ENCODE measurements at regions not wholly inside any gene's neighbourhood (a gene's known extent, or its start where the extent isn't known, plus 50 kb on each side); places are given as distances from the start of the nearest gene placed in this dataset.
"Not testable (repeated sequence)": the region's sequence is repeated elsewhere in the genome, so short reads cannot be mapped to it uniquely, and the experiment has no call there.

DNA sequence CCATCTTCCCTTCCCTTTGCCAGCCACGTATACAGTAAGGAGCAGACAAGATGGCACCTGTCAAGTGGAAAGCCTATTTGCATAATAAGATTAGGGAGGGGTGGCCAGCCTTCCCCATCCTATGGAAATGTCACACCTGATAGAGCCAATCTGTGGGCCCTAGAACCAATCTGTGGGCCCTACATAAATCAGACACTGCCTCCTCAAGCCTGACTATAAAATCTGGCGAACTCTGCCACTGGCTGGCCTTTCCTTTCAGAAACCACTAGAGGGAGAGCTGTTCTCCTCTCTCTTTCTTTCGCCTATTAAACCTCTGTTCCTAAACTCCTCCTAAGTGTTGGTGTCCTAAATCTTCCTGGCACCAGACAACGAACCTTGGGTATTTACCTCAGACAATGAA lies 231.5 kb upstream of the KLHL1 start:
- in situ Hi-C loops (cut with MboI; ENCODE audit: low sequenced_read_pairs) = no loop called here

DNA sequence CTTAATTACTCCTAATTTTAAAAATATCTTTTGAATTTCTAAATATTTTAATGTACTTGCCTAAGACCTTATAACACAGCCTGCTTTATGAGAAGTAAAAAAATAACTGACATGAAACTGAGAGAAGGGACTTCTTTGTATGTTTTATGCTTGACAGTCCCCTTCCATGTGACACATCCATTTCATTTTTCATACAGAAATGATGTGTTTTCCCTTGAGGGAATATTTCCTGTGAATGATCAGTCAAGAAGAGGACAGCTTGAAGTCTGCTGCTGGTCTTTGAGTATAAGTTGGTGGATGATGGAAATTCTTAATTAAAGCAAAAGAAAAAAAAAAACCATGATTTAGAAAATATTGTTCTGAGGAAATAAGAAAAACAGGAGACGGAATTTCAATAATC lies 230.4 kb upstream of the KLHL1 start:
- in situ Hi-C loops (cut with MboI; ENCODE audit: low sequenced_read_pairs) = no loop called here

DNA sequence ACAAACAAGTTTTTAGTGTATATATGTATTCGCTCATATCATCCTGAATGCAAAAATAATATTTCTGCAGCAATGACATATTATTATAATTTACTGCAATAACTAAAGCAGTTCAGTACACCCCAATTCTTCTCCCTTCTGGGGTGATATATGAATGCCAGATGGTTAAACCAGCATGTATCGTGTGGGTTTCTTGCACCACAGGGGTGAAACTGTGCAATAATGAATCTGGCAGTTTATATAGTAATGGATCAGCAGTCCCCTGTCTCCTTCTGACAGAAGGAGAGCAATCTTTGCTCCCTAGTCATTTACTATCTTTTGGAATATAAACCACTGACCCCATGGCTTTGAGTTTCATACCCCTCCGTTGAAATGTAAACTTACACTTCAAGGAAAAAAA lies 228.6 kb upstream of the KLHL1 start:
- in situ Hi-C loops (cut with MboI; ENCODE audit: low sequenced_read_pairs) = no loop called here

DNA sequence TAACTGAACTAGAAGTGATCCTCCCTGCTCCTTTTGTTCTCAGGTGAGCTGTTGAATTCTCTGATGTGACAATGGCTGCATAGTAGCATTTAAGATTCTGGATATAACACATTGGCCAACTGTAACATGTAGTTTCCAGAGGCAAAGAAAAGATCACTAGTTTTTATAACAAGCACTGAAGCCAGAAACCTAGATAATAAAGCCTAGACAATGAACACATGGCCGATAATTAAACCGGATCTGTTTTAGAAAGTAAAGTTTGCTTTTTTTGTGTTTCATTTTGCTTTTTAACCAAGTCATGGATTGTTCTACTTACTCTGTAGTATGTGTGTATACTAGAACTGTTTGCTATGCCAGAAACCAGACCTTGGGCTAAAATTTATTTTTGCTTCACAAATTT lies 225.5 kb upstream of the KLHL1 start:
- in situ Hi-C loops (cut with MboI; ENCODE audit: low sequenced_read_pairs) = no loop called here

DNA sequence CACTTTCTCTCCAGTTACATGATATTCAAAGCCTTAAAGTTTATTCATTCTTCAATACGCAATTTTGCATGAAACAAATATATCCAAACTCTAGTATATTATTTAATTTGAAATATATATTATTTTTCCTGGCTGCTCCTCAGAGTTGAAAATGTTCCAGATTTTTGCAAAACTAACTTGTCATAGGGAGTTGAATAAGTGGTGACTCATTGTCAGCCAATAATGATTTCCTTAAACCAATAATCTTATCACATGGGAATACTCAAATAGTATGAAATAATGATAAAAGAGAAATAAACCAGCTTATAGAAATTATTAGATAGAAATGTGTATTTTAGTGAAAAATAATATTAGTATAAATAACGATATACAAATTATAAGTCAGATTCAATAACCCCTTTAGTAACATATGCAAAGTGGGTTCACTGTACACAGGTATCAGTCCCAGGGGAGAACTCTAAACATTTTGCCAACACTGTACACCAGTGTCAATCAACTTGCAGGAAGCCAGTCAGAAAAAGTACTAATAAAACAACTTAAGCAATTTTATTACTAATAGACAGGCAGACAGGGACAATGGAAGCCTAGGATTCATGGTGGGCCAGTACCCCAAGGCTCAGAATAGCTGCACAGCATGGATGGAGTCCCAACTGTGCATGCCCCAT lies 222.6 kb upstream of the KLHL1 start:
- in situ Hi-C loops (cut with MboI; ENCODE audit: low sequenced_read_pairs) = no loop called here

DNA sequence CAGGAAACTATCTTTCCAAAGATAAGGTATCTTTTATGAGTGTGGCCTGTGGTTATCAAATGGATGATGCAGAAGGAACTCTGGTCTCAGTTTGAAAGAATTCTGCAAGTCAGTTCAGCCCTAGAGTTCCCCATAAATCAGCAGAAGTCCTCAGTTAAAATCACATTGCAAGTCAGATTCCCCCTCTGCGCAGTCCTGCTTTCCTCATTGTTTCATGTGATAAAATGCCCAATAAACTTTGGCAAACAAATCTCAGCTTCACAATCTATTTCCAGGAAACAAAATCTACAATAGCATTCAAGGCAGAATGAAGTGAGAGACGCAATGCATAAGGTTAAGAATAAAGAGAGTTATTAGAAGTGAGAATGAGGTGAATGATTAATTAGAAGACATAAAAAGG lies 216.3 kb upstream of the KLHL1 start:
- in situ Hi-C loops (cut with MboI; ENCODE audit: low sequenced_read_pairs) = no loop called here

DNA sequence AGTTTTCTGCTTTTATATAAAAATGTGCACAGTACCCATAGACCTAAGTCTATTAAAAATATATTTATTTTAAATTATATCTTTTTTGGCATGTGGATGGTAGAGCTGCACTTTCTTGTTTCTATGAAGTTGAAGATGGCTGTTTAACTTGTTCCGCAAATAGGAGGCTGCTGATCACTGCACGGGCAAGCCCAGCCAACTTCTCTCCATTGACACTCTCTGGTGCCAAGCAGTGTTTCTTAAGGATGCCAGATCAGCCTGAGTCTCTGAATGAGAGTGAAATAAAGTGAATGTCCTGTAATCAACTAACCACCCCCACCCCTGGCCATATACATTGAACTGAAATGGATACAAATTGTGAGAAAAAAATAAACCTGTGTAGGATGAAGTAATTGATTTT lies 202.9 kb upstream of the KLHL1 start:
- in situ Hi-C loops (cut with MboI; ENCODE audit: low sequenced_read_pairs) = no loop called here

DNA sequence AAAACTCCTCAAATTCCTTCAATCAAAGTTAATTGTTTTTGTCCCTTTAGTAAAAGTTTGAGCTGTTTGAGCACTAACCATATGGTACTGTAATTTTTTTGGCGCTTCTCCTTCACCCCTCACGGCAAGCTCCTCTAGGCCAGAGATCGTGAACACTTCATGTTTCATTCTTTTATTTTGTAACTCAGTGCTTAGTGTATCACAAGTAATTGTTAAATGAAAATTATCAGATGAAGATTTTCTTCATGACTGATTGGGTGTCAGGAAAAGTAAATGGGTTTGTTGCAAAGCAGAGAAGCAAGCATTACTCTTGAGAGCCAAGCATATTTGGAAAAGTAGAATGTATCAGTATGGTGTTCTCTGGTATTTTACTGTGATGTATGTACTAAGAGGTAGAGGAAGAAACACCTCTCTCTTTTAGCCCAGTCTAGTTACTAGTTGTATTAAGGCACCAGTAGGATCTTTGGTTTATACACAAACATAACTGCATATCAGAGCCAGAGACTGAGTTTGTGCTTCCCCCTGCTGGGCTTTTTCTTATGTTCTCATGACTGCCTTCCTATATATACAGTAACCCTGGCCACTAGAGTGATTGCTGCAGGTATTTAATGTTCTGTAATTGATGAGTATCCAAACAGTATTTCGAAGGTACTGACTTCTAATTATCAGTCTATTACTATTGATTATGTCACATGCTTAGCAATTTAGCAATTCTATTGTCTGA lies 202.3 kb upstream of the KLHL1 start:
- in situ Hi-C loops (cut with MboI; ENCODE audit: low sequenced_read_pairs) = no loop called here

DNA sequence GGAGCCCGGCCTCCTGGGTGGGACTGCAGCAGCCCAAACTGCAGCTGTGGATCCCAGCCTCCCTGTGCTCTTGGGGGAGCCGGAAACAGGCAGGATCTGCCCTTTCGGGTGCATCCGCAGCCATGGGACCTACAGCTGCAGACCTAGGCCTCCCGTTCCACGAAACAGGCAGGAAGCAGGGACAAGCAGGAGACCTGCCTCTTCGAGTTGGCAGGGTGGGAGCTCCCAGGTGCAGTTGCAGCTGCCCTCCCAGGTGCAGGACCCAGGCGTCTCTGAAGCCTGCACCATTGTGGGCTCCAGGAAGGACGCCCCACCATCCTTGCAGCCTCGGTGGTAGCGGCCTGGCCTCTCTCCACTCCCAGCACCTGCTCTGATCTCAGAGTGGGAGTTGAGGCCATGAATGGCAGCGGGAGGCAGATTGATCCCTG lies 189.0 kb upstream of the KLHL1 start:
- in situ Hi-C loops (cut with MboI; ENCODE audit: low sequenced_read_pairs) = no loop called here

DNA sequence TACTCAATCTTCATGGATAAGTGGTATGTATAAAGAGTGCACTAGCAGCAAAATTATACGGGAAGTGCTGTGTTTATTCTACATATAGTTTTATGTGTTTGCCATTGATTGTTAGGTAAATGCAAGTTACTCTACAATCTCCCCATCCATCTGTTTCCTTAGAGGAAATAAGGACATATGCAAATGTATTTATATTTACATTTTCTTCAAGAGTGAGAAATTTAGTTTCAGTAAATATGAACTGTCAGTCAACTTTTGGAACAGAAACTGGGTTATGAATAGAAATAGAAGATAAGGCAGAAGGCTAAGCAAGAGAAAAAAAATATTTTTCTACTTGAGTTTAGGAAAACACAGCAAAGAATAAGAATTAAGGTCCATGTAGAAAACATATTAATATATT lies 176.1 kb upstream of the KLHL1 start:
- in situ Hi-C loops (cut with MboI; ENCODE audit: low sequenced_read_pairs) = no loop called here

DNA sequence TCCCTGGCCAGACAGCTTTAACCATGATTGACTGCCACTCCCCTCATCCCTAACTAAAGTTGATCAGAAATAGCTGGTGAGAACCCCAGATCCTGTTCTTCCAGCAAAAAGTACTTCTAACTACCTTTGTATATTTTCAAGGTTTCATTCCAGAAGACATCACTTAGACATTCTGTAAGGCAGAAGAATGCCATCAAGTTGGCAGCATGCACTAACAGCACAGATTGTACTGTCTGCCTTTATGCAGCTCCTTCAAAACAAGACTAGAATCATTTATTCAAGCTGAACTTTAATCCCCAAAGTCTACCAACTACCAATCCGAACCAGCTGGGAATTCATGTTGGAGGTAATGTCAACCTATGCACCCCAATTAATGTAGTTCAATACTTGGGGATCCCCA lies 167.6 kb upstream of the KLHL1 start:
- in situ Hi-C loops (cut with MboI; ENCODE audit: low sequenced_read_pairs) = no loop called here

DNA sequence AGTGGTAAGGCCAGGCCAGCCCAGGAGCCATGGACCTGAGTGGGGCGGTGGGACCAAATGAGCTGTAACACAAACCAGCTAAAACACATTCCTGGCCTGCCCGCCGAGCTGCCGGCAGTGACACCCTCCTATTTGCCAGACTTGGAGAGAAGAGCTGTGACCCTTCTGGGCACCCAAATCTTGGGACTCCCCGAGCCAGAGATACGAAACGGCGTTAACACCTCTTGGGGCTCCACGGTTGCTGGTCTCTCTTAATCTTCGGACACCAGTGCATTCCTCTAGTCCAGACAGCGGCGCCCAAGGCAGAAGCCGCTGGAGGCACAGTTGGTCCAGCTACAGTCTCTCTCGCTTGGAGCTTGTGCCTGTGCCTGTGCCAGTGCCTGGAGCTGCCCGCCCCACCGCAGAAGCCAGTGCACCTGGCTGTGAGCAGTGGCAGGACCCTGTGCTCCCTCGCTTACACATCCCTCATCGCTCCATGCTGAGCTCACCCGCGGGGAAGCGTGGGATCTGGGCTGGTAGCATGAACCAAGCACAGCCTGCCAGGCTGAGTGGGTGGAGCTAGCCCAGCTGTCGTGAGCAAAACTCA lies 147.2 kb upstream of the KLHL1 start:
- in situ Hi-C loops (cut with MboI; ENCODE audit: low sequenced_read_pairs) = no loop called here

DNA sequence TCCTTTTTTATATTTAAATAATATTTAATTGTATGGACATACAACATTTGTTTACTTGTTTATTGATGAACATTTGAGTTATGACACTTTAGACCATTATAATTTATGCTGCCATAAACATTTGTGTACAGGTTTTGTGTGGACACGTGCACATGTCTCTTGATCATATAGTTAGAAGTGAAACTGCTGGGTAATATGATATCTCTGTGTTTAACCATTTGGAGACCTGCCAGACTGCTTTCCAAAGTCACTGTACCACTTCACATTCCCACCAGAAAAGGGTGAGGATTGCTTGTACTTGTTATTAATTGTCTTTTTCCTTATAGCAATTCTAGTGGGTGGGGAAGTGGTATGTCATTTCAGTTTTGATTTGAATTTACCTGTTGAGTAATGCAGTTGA lies 145.6 kb upstream of the KLHL1 start:
- in situ Hi-C loops (cut with MboI; ENCODE audit: low sequenced_read_pairs) = no loop called here

DNA sequence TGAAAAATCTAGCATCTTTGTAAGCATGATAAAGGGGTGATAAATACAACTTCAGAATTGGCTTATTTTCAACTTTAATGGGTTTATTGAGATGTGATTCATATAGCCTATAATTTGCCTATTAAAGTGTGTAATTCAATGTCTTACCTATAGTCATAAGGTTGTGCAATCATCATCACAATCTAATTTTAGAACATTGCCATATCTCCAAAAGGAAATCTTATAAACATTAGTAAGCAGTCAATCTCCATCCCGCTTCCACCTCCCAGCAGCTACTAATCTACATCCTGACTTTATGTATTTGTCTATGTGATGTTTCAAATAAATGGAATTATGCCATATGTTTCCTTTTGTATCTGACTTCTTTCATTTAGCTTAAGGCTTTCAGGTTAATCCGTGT lies 145.2 kb upstream of the KLHL1 start:
- in situ Hi-C loops (cut with MboI; ENCODE audit: low sequenced_read_pairs) = no loop called here

DNA sequence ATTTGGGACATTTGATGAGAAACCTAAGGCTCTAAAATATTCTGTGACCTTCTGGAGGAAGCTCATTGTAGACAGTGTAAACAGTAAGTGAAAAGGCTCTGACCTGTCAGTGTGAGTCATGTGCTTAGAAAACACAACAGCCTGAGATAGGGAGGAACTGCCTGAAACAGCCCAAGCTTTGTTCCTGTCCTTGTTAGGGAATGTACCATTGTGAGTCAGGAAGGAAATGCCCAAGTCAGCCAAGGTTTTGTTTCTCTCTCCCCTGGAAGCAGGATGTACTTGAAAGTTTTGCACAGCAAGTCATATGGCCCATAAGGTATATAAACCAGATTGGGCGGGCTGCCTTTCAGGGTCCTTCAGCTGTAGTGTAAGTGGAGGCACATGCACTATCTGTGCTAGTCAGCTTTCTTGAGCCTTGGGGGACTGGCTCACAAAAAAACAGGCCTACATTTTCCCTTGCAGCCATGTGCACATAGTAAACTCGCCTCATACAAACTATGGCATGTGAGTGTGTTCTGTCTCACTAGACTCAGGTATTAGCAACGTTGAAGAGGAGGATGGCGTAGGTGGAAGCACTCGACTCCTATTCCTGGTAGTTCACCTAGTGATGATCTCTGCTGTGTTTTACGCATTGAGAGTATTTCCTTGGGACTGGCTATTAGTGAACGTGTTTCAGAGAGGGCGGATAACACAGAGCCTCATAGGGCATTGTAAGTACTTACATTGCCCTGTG lies 141.2 kb upstream of the KLHL1 start:
- in situ Hi-C loops (cut with MboI; ENCODE audit: low sequenced_read_pairs) = no loop called here

DNA sequence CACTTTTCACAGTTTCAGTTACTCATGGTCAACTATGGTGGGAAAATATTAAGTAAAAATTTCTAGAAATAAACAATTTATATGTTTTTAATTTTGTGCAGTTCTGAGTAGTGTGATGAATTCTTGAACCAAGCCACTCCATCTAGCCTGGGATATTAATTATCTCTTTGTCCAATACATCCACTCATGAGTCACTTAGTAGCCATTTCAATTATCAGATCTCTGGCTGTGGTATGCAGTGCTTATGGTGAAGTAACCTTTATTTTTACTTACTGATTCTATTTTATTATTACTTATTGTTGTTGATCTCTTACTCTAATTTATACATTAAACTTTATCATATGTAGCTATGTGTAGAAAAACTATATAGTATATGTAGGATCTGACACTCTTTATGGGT lies 128.9 kb upstream of the KLHL1 start:
- in situ Hi-C loops (cut with MboI; ENCODE audit: low sequenced_read_pairs) = no loop called here

DNA sequence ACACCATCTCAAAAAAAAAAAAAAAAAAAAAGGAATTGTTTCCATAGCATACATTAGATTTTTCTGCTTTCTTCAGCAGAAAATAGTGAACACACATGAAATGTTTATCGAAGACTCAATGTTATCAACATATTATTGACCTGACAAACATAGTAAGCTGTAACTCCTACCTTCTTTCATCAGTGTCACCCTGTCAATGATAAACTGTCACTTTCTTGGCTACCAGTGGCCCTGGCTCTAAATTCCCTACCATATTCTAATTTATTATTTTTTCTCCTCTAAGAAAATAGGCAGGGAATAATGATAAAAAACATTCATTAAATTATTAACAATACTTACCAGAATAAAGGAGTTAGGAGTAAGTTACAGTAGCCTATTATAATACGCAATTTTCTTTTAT lies 127.3 kb upstream of the KLHL1 start:
- in situ Hi-C loops (cut with MboI; ENCODE audit: low sequenced_read_pairs) = no loop called here

DNA sequence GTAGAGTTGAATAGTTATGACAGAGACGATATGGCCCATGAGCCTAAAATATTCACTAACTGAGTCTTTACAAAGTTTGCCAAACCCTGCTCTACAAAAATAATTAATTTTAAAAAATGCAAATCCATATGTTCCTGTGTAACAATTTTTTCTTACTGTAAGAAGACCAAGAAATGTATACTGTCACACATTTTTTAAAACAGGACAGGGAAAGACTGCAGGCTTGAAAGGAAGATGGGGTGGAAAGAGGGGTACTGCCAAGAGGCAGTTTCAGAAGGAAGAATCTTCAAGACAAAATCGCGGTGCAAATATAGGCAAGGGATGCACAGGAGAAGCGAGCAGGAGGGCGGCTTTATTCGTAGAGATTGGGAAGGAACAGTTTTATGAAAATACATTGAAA lies 115.7 kb upstream of the KLHL1 start:
- in situ Hi-C loops (cut with MboI; ENCODE audit: low sequenced_read_pairs) = no loop called here

DNA sequence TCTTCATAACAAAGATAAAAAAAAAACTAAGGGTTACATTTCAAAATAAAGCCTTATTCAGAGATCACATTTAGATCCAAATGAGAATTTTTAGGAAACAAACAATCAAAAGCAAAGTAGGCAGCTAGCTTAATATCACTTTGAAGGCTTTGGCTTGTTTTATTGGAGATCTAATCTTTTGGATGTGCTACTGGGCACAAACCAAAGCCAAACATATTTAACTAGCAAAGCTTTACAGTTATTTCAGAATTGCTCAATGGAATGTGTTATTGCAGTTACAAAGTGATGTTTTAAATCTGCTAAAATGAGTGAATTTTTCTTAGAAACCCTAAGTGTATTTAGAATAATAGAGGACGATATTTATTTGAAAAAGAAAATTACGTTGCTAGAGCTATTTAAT lies 114.7 kb upstream of the KLHL1 start:
- in situ Hi-C loops (cut with MboI; ENCODE audit: low sequenced_read_pairs) = no loop called here

DNA sequence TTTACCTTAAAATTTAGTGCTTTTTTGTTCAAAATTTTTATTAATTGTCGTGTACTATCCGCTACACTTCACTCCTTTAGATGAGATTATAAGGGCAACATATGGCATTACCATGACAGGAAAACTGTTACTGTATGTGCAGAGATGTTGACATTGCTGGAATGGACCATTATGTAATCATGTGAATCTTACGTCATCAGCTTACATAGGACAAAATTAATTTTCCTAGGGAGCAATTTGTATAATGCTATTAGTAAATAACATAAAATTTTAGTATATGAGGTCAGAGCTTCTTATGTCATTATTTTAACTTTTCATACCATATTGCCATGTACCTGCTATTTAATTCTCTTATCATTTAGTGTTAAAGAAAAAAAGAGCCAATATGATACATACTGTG lies 110.4 kb upstream of the KLHL1 start:
- in situ Hi-C loops (cut with MboI; ENCODE audit: low sequenced_read_pairs) = no loop called here

DNA sequence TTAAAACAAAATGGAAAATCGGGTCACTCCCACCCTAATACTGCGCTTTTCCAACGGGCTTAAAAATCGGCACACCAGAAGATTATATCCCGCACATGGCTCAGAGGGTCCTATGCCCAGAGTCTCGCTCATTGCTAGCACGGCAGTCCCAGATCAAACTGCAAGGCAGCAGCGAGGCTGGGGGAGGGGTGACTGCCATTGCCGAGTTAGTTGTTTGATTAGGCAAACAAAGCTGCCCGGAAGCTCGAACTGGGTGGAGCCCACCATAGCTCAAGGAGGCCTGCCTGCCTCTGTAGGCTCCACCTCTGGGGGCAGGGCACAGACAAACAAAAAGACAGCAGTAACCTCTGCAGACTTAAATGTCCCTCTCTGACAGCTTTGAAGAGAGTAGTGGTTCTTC lies 100.7 kb upstream of the KLHL1 start:
- in situ Hi-C loops (cut with MboI; ENCODE audit: low sequenced_read_pairs) = not testable (repeated sequence)

DNA sequence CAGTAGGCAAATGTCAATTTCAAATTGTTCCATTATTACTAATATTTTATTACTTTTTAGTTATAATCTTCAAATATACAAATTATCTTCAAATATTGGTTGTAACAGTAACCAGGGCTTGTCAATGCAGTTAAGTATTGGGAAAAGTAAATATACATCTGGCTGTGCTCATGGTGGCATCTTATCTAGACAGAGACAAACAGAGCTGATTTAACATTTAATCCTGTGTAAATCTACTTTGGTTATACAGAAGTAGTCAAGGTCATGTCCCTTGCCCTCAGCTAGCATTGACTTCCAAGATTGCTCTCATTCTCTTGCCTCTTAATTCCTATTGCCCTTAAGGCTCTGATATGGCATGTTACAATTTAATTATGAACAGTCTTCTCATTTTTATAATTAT lies 98.4 kb upstream of the KLHL1 start:
- in situ Hi-C loops (cut with MboI; ENCODE audit: low sequenced_read_pairs) = no loop called here

Measured in HL-60/S4 treated with retinoic acid at 250 ng/mL for 4 days and 3 days (cell line).